ENCODE measurements at regions not wholly inside any gene's neighbourhood (a gene's known extent, or its start where the extent isn't known, plus 50 kb on each side); places are given as distances from the start of the nearest gene placed in this dataset.

DNA sequence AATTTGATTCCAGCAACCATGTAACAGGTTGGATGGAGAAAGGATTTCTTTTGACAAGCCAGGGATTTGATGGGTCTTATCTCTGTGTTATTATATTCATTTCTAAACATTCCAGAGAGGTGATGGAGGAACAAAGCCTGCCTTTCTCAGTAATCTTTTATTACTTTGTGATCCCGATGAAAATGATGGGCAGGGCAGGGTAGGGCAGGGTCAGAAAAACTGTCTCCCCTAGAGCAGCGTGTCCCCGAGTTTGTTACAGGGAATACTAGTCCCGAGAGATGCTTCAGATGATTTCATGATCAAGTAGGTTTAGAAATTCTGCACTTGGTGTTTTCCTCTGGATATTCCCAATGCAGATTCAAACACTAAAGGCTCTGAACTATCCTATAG lies 111.8 kb upstream of the RGMA start:
- no peak for TF ChIP-seq CTCF (IDR thresholded peaks at IDR 0.05)
- no peak for TF ChIP-seq POLR2A (IDR thresholded peaks at IDR 0.05)
